GM19397 (cell line): ENCODE measurements at regions not wholly inside any gene's neighbourhood (a gene's known extent, or its start where the extent isn't known, plus 50 kb on each side); places are given as distances from the start of the nearest gene placed in this dataset.
"Not testable (repeated sequence)": the region's sequence is repeated elsewhere in the genome, so short reads cannot be mapped to it uniquely, and the experiment has no call there.

Experiments
- ATAC-seq: cut with Tn5 transposase; IDR thresholded peaks from one replicate; pipeline ENCODE4 v1.9.1; 2021; ENCODE audit warnings: mild to moderate bottlenecking, moderate library complexity; ENCODE audit not compliant: unreplicated experiment

- ATAC-seq = no peak
Measured at GRCh38 chr3:176009256-176009655, 1150.1 kb downstream of the NAALADL2 start.

GRCh38 chr3:176005564-176005963 lies 1146.4 kb downstream of the NAALADL2 start:
- no peak for ATAC-seq

GRCh38 chr3:175989161-175989560 lies 1130.0 kb downstream of the NAALADL2 start:
- no peak for ATAC-seq

- ATAC-seq = no peak
Measured at GRCh38 chr3:175988401-175988800, 1129.3 kb downstream of the NAALADL2 start.

- ATAC-seq = no peak
Measured at GRCh38 chr3:175985781-175986180, 1126.6 kb downstream of the NAALADL2 start.

- ATAC-seq = no peak
Measured at GRCh38 chr3:175983379-175983778, 1124.2 kb downstream of the NAALADL2 start.

- ATAC-seq = no peak
Measured at GRCh38 chr3:175980486-175981090, 1121.5 kb downstream of the NAALADL2 start.

- ATAC-seq = no peak
Measured at GRCh38 chr3:175977968-175978752, 1119.0 kb downstream of the NAALADL2 start.

- ATAC-seq = no peak
Measured at GRCh38 chr3:175969456-175969855, 1110.3 kb downstream of the NAALADL2 start.

GRCh38 chr3:175965036-175965435 lies 1105.9 kb downstream of the NAALADL2 start:
- ATAC-seq = no peak

GRCh38 chr3:175957427-175957826 lies 1098.3 kb downstream of the NAALADL2 start:
- no peak for ATAC-seq

- no peak for ATAC-seq
Measured at GRCh38 chr3:175956964-175957363, 1097.8 kb downstream of the NAALADL2 start.

GRCh38 chr3:175951047-175951694 lies 1092.0 kb downstream of the NAALADL2 start:
- ATAC-seq = no peak

GRCh38 chr3:175948041-175948440 lies 1088.9 kb downstream of the NAALADL2 start:
- ATAC-seq = no peak

- peak; percentile 67 for ATAC-seq
Measured at GRCh38 chr3:175941352-175941751, 1082.2 kb downstream of the NAALADL2 start.

GRCh38 chr3:175940881-175941280 lies 1081.7 kb downstream of the NAALADL2 start:
- ATAC-seq = peak; percentile 27

GRCh38 chr3:175940243-175940642 lies 1081.1 kb downstream of the NAALADL2 start:
- no peak for ATAC-seq

- not testable (repeated sequence) for ATAC-seq
Measured at GRCh38 chr3:175937367-175937766, 1078.2 kb downstream of the NAALADL2 start.

GRCh38 chr3:175932586-175932985 lies 1073.5 kb downstream of the NAALADL2 start:
- ATAC-seq = no peak

- no peak for ATAC-seq
Measured at GRCh38 chr3:175919133-175919532, 1060.0 kb downstream of the NAALADL2 start.

GRCh38 chr3:175916191-175916934 lies 1057.2 kb downstream of the NAALADL2 start:
- no peak for ATAC-seq
